Neutrophil (primary cell): ENCODE measurements at regions not wholly inside any gene's neighbourhood (a gene's known extent, or its start where the extent isn't known, plus 50 kb on each side); places are given as distances from the start of the nearest gene placed in this dataset.

Experiments
- H3K27ac ChIP-seq: fragments of 200-600 bp; sonication (generic); 2 replicates; pipeline ENCODE4 v1.5.1; 2016; ENCODE audit warnings: mild to moderate bottlenecking, moderate library complexity
- H3K27me3 ChIP-seq: fragments of 200-600 bp; sonication (generic); 2 replicates; pipeline ENCODE4 v1.6.0; 2016; ENCODE audit warnings: mild to moderate bottlenecking
- H3K36me3 ChIP-seq: fragments of 200-600 bp; sonication (generic); 2 replicates; pipeline ENCODE4 v1.5.1; 2017
- H3K4me1 ChIP-seq, 2 experiments: fragments of 200-600 bp in 1 of 2; sonication (generic) in 1 of 2; 1 replicate in 1 of 2; 2 replicates in 1 of 2; pipeline versions ENCODE4 v1.5.1 to v1.6.1; 2013 to 2016; ENCODE audit warnings: low read depth in 1 of 2, low read length in 1 of 2, mild to moderate bottlenecking in 1 of 2, moderate library complexity in 1 of 2; ENCODE audit not compliant: control insufficient read depth in 1 of 2, insufficient read depth in 1 of 2
- H3K4me3 ChIP-seq, 2 experiments: fragments of 200-600 bp in 1 of 2; sonication (generic) in 1 of 2; 1 replicate in 1 of 2; 2 replicates in 1 of 2; pipeline ENCODE4 v1.5.1; 2013 to 2016; ENCODE audit warnings: low read depth in 1 of 2, low read length in 1 of 2, mild to moderate bottlenecking in 1 of 2, moderate library complexity in 1 of 2
- H3K9me3 ChIP-seq: fragments of 200-600 bp; sonication (generic); 2 replicates; pipeline ENCODE4 v1.5.1; 2016
- CTCF ChIP-seq: fragments of 200-600 bp; sonication (generic); IDR thresholded peaks from 2 replicates; pipeline ENCODE4 v1.5.1; 2016; ENCODE audit warnings: antibody characterized with exemption

GRCh38 chr4:176959980-176960379 is 167.3 kb upstream of the VEGFC start:
- TF ChIP-seq CTCF, result no peak
- Histone ChIP-seq H3K27me3 (no peaks in the 10 kb centered on the region), H3K9me3 (no peaks in the 10 kb centered on the region), H3K4me1 (no peaks in the 10 kb centered on the region), H3K27ac (no peak overlapping the region), H3K4me3 (no peak overlapping the region), H3K36me3 (no peaks in the 10 kb centered on the region)

DNA sequence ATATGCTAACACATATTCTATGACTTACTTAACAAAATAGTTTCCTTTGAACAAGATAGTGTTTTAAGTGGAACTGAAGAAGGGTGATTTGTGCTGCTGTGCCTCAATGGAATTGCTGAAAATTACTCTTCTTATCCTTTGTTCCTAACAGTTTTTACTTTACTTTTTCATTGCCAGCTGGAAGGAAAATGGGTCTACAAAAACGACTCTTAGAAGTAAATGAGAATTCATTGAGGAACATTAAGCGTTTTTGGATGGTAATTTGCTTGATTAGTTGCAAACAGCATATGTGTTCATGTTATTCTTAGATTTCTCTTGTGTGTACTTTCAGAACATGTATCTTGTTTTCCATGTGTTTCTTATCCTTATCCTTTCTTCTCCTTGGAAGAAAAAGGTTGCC is 170.4 kb upstream of the VEGFC start:
- Histone ChIP-seq H3K4me3 (no peak overlapping the region), H3K27me3 (no peaks in the 10 kb centered on the region), H3K4me1 (no peaks in the 10 kb centered on the region), H3K27ac (no peak overlapping the region), H3K9me3 (no peaks in the 10 kb centered on the region), H3K36me3 (no peaks in the 10 kb centered on the region)
- TF ChIP-seq CTCF, result no peak

GRCh38 chr4:176964116-176964691 is 171.5 kb upstream of the VEGFC start:
- TF ChIP-seq CTCF, result no peak
- Histone ChIP-seq H3K27ac (no peak overlapping the region), H3K4me1 (no peaks in the 10 kb centered on the region), H3K27me3 (no peaks in the 10 kb centered on the region), H3K4me3 (no peak overlapping the region), H3K36me3 (no peaks in the 10 kb centered on the region), H3K9me3 (no peaks in the 10 kb centered on the region)

DNA sequence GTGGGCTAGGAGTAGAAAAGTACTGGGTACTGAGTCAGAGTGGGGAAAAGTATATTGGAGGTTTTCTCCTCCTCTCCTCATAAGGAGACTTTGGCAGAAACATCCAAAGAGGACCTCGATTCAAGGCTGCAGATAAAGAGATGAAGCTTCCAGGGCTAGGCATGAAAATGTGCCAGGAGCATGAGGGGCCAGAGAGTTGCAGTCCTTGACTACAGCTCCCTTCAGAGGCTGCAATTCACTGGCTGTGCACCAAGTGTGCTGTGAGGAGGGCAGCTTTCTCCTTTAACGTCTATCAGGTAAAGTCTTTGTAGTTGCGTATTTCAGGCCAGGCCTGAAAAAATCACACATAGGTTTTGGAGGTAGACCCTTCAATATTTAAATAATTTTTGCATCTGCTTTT is 174.9 kb upstream of the VEGFC start:
- no peak for TF ChIP-seq CTCF

GRCh38 chr4:176968094-176968493 is 175.4 kb upstream of the VEGFC start:
- Histone ChIP-seq H3K36me3 (no peaks in the 10 kb centered on the region), H3K4me1 (no peaks in the 10 kb centered on the region), H3K4me3 (no peak overlapping the region), H3K27ac (no peak overlapping the region), H3K27me3 (no peaks in the 10 kb centered on the region), H3K9me3 (no peaks in the 10 kb centered on the region)
- TF ChIP-seq CTCF, result no peak

More for the DNA sequence above, 174.9 kb upstream of the VEGFC start:
- Histone ChIP-seq H3K36me3 (no peaks in the 10 kb centered on the region), H3K4me3 (no peak overlapping the region), H3K27me3 (no peaks in the 10 kb centered on the region), H3K27ac (no peak overlapping the region), H3K9me3 (no peaks in the 10 kb centered on the region), H3K4me1 (no peaks in the 10 kb centered on the region)

GRCh38 chr4:176969011-176969410 is 176.3 kb upstream of the VEGFC start:
- Histone ChIP-seq H3K4me1 (no peaks in the 10 kb centered on the region), H3K4me3 (no peak overlapping the region), H3K27me3 (no peaks in the 10 kb centered on the region), H3K27ac (no peak overlapping the region), H3K9me3 (no peaks in the 10 kb centered on the region), H3K36me3 (no peaks in the 10 kb centered on the region)
- no peak for TF ChIP-seq CTCF
